ENCODE measurements at regions not wholly inside any gene's neighbourhood (a gene's known extent, or its start where the extent isn't known, plus 50 kb on each side); places are given as distances from the start of the nearest gene placed in this dataset.

DNA sequence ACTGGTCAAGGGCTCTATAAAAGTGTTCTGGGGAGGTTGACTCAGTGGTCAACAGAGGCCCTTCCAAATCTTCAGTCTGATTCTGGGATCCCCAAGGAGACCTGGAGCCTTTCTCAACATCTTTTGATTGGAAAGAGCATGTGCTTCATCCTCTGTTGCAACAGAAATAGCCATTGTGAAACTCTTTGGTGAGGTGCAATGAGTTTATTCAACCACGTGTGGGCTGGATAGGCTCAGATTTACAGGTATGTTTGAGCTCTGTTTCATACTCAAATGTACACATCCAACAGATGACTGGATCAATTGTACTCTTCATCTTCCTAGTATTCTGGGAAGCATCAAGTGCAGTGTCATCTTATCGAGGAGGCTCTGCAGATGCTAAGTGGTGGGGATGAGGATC is 60.5 kb downstream of the CTSL start:
- intact Hi-C loops (cut with micrococcal nuclease; ENCODE audit: unreplicated experiment) (no loop called here), in situ Hi-C loops (cut with MboI) (no loop called here)
- Histone ChIP-seq H3K4me2 (ENCODE audit: control insufficient read depth, insufficient read depth) (no peak overlapping the region), H4K20me1 (ENCODE audit: control insufficient read depth, insufficient read depth) (no peaks in the 10 kb centered on the region), H3K27me3 (replicated peaks in 1 of 2; ENCODE audit: control insufficient read depth in 2 of 2, insufficient read depth in 2 of 2, low read length in 1 of 2) (no peaks in the 10 kb centered on the region; a peak in 1 of 4 replicates), H3K9ac (ENCODE audit: control insufficient read depth, insufficient read depth, low read length) (no peak overlapping the region), H3K36me3 (ENCODE audit: control insufficient read depth in 2 of 2, insufficient read depth in 2 of 2, low read length in 1 of 2) (no peaks in the 10 kb centered on the region), H3K9me3 (replicated peaks; ENCODE audit: control insufficient read depth, insufficient read depth, low read length) (no peaks in the 10 kb centered on the region), H3K4me3 (no peak overlapping the region), H3K27ac (ENCODE audit: control insufficient read depth, insufficient read depth) (no peak overlapping the region), H2AFZ (ENCODE audit: control insufficient read depth, low read depth, low read length) (no peak overlapping the region), H3K79me2 (ENCODE audit: control insufficient read depth, insufficient read depth, low read length) (no peaks in the 10 kb centered on the region), H3K4me1 (ENCODE audit: control insufficient read depth, insufficient read depth, low read length) (no peaks in the 10 kb centered on the region)
- FAIRE-seq (no peak), DNase-seq (ENCODE audit: low read depth, low spot score) (no peak), ATAC-seq (no peak)
- RAD21 ChIA-PET (ENCODE audit: unreplicated experiment): no interaction called here
- SMC1A ChIA-PET (ENCODE audit: uncharacterized antibody, unreplicated experiment): no interaction called here
- 2% methylated on average over 2 of the region's 2 CpGs for WGBS (ENCODE audit: insufficient coverage, insufficient replicate concordance, low lambda C conversion rate, missing lambda C conversion rate)
- BruUV-seq (replicated peaks): no TSS peak
- POLR2A ChIA-PET: no interaction called here
- TF ChIP-seq IRF5 (IDR thresholded peaks at IDR 0.05; ENCODE audit: borderline replicate concordance) (no peak), BMI1 (IDR thresholded peaks at IDR 0.05; ENCODE audit: borderline replicate concordance) (no peak), ZSCAN29 (IDR thresholded peaks at IDR 0.05) (no peak), TCF3 (IDR thresholded peaks at IDR 0.05; ENCODE audit: borderline replicate concordance, insufficient read depth, low read depth, low read length) (no peak), CHD1 (IDR thresholded peaks at IDR 0.05; ENCODE audit: low read depth, low read length) (no peak), SMARCA5 (IDR thresholded peaks at IDR 0.05) (no peak), ZNF24 (IDR thresholded peaks at IDR 0.05) (no peak), BCL3 (IDR thresholded peaks at IDR 0.05; ENCODE audit: borderline replicate concordance, insufficient read depth, low read depth, low read length, poor library complexity, severe bottlenecking) (no peak), MAX (IDR thresholded peaks at IDR 0.05; ENCODE audit: low read depth, low read length) (no peak), RUNX3 (IDR thresholded peaks at IDR 0.05; ENCODE audit: low read length) (no peak), IKZF1 (conservative IDR thresholded peaks at IDR 0.05) (no peak)
- TF ChIP-seq, protein P1, sequence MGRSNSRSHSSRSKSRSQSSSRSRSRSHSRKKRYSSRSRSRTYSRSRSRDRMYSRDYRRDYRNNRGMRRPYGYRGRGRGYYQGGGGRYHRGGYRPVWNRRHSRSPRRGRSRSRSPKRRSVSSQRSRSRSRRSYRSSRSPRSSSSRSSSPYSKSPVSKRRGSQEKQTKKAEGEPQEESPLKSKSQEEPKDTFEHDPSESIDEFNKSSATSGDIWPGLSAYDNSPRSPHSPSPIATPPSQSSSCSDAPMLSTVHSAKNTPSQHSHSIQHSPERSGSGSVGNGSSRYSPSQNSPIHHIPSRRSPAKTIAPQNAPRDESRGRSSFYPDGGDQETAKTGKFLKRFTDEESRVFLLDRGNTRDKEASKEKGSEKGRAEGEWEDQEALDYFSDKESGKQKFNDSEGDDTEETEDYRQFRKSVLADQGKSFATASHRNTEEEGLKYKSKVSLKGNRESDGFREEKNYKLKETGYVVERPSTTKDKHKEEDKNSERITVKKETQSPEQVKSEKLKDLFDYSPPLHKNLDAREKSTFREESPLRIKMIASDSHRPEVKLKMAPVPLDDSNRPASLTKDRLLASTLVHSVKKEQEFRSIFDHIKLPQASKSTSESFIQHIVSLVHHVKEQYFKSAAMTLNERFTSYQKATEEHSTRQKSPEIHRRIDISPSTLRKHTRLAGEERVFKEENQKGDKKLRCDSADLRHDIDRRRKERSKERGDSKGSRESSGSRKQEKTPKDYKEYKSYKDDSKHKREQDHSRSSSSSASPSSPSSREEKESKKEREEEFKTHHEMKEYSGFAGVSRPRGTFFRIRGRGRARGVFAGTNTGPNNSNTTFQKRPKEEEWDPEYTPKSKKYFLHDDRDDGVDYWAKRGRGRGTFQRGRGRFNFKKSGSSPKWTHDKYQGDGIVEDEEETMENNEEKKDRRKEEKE (IDR thresholded peaks at IDR 0.05): no peak
- TF ChIP-seq, protein P2, sequence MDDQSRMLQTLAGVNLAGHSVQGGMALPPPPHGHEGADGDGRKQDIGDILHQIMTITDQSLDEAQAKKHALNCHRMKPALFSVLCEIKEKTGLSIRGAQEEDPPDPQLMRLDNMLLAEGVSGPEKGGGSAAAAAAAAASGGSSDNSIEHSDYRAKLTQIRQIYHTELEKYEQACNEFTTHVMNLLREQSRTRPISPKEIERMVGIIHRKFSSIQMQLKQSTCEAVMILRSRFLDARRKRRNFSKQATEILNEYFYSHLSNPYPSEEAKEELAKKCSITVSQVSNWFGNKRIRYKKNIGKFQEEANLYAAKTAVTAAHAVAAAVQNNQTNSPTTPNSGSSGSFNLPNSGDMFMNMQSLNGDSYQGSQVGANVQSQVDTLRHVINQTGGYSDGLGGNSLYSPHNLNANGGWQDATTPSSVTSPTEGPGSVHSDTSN (IDR thresholded peaks at IDR 0.05; ENCODE audit: insufficient replicate concordance, low read depth, low read length): no peak
- TF ChIP-seq, protein P3, sequence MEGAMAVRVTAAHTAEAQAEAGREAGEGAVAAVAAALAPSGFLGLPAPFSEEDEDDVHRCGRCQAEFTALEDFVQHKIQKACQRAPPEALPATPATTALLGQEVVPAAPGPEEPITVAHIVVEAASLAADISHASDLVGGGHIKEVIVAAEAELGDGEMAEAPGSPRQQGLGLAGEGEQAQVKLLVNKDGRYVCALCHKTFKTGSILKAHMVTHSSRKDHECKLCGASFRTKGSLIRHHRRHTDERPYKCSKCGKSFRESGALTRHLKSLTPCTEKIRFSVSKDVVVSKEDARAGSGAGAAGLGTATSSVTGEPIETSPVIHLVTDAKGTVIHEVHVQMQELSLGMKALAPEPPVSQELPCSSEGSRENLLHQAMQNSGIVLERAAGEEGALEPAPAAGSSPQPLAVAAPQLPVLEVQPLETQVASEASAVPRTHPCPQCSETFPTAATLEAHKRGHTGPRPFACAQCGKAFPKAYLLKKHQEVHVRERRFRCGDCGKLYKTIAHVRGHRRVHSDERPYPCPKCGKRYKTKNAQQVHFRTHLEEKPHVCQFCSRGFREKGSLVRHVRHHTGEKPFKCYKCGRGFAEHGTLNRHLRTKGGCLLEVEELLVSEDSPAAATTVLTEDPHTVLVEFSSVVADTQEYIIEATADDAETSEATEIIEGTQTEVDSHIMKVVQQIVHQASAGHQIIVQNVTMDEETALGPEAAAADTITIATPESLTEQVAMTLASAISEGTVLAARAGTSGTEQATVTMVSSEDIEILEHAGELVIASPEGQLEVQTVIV (IDR thresholded peaks at IDR 0.05; ENCODE audit: borderline replicate concordance, partially characterized antibody): no peak
- CTCF ChIA-PET: no interaction called here
